MM.1S (cell line): ENCODE measurements at regions not wholly inside any gene's neighbourhood (a gene's known extent, or its start where the extent isn't known, plus 50 kb on each side); places are given as distances from the start of the nearest gene placed in this dataset.

Source experiments
- DNase-seq: peaks from one replicate; pipeline ENCODE4 v3.0.0-alpha.2; 2015
- H2AFZ ChIP-seq: fragments of 300-600 bp; sonication (generic); 2 replicates; pipeline ENCODE4 v1.6.0; 2016; ENCODE audit warnings: antibody characterized with exemption, low read length
- H3F3A ChIP-seq: fragments of 300-600 bp; sonication (generic); 2 replicates; pipeline ENCODE4 v1.6.1; 2016; ENCODE audit warnings: mild to moderate bottlenecking, antibody characterized with exemption, low read length, moderate library complexity, mixed read lengths; ENCODE audit not compliant: insufficient read depth
- H3K27ac ChIP-seq: fragments of 300-600 bp; sonication (generic); 2 replicates; pipeline ENCODE4 v1.5.1; 2016; ENCODE audit warnings: mild to moderate bottlenecking, low read length
- H3K27me3 ChIP-seq: fragments of 300-600 bp; sonication (generic); replicated peaks from 2 replicates; pipeline ENCODE4 v1.6.0; 2016; ENCODE audit warnings: low read length; ENCODE audit not compliant: insufficient read depth
- H3K36me3 ChIP-seq: fragments of 300-600 bp; sonication (generic); replicated peaks from 2 replicates; pipeline ENCODE4 v1.6.1; 2016; ENCODE audit warnings: mild to moderate bottlenecking, low read length, mixed read lengths; ENCODE audit not compliant: insufficient read depth
- H3K4me1 ChIP-seq: fragments of 300-600 bp; sonication (generic); 2 replicates; pipeline ENCODE4 v1.6.1; 2016; ENCODE audit warnings: low read length, mixed read lengths
- H3K4me2 ChIP-seq: fragments of 300-600 bp; sonication (generic); 2 replicates; pipeline ENCODE4 v1.6.0; 2016; ENCODE audit warnings: low read depth, low read length
- H3K4me3 ChIP-seq: fragments of 300-600 bp; sonication (generic); 2 replicates; pipeline ENCODE4 v1.5.1; 2016; ENCODE audit warnings: low read length, mixed read lengths
- H3K79me2 ChIP-seq: fragments of 300-600 bp; sonication (generic); 2 replicates; pipeline ENCODE4 v1.6.1; 2016; ENCODE audit warnings: mixed run types, low read length, mixed read lengths
- H3K9ac ChIP-seq: fragments of 300-600 bp; sonication (generic); 2 replicates; pipeline ENCODE4 v1.6.1; 2016; ENCODE audit warnings: low read length, mixed read lengths
- H3K9me2 ChIP-seq: fragments of 300-600 bp; sonication (generic); replicated peaks from 2 replicates; pipeline ENCODE4 v1.6.1; 2016; ENCODE audit warnings: mild to moderate bottlenecking, low read length, mixed read lengths; ENCODE audit not compliant: insufficient read depth
- H3K9me3 ChIP-seq: fragments of 300-600 bp; sonication (generic); replicated peaks from 2 replicates; pipeline ENCODE4 v1.6.1; 2016; ENCODE audit warnings: mild to moderate bottlenecking, low read length, mixed read lengths; ENCODE audit not compliant: insufficient read depth
- H4K20me1 ChIP-seq: fragments of 300-600 bp; sonication (generic); 2 replicates; pipeline ENCODE4 v1.6.1; 2016; ENCODE audit warnings: mild to moderate bottlenecking, low read length, moderate library complexity, mixed read lengths; ENCODE audit not compliant: insufficient read depth
- EZH2 ChIP-seq: fragments of 300-600 bp; sonication (generic); optimal IDR thresholded peaks from 2 replicates; pipeline ENCODE3; 2017; ENCODE audit warnings: low read depth, mild to moderate bottlenecking, antibody characterized with exemption, low read length, mixed read lengths
- EZH2phosphoT487 ChIP-seq: fragments of 300-600 bp; sonication (generic); IDR thresholded peaks from 2 replicates; pipeline ENCODE4 v1.6.1; 2018; ENCODE audit warnings: antibody characterized with exemption, low read length
- TF ChIP-seq, protein P1 (sequence below): fragments of 300-600 bp; sonication (generic); IDR thresholded peaks from 2 replicates; pipeline ENCODE4 v1.5.1; 2016; ENCODE audit warnings: antibody characterized with exemption, low read length, mixed read lengths

DNA sequence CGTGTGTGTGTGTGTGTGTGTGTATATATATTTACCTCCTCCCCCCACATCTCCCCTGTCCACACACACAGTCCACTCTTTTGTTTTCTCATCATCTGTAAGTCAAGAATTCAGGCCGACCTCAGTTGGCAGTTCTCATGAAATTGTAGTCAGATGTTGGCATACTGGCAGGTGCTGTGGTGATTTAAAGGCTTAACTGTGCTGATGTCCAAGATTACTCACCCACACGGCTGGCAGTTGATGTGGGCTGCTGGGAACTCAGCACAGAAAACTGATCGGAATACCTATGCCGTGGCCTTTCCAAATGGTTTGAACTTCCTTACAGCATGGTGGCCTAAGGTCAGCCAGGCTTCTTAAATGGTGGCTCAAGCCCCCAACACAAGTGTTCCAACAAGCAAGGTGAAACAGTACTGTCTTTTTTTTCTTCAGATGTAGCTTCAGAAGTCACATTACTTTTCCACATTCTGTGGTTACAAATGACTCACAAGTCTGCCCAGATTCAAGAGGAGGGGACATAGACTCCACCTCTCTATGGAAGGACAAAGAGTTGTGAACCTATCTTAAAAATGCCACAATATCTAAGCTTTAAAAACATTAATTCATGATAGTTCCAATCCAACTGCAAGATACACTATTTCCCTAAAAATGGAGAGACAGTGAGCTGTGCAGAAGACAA lies 198.5 kb upstream of the HS3ST4 start:
- no peaks in the 10 kb centered on the region for H3K4me1 ChIP-seq
- no peak overlapping the region for H3K9ac ChIP-seq
- H4K20me1 ChIP-seq = no peaks in the 10 kb centered on the region
- no peak overlapping the region for H3K4me3 ChIP-seq
- no peaks in the 10 kb centered on the region for H3K9me3 ChIP-seq
- H3K27ac ChIP-seq = no peak overlapping the region
- H3K4me2 ChIP-seq = no peak overlapping the region
- no peaks in the 10 kb centered on the region for H3F3A ChIP-seq
- no peaks in the 10 kb centered on the region for H3K9me2 ChIP-seq
- no peak overlapping the region for H2AFZ ChIP-seq
- H3K36me3 ChIP-seq = no peaks in the 10 kb centered on the region
- no peaks in the 10 kb centered on the region for H3K79me2 ChIP-seq
- DNase-seq = no peak
- H3K27me3 ChIP-seq = no peaks in the 10 kb centered on the region
- TF ChIP-seq EZH2 (no peak), EZH2phosphoT487 (no peak)
- TF ChIP-seq, protein P1, sequence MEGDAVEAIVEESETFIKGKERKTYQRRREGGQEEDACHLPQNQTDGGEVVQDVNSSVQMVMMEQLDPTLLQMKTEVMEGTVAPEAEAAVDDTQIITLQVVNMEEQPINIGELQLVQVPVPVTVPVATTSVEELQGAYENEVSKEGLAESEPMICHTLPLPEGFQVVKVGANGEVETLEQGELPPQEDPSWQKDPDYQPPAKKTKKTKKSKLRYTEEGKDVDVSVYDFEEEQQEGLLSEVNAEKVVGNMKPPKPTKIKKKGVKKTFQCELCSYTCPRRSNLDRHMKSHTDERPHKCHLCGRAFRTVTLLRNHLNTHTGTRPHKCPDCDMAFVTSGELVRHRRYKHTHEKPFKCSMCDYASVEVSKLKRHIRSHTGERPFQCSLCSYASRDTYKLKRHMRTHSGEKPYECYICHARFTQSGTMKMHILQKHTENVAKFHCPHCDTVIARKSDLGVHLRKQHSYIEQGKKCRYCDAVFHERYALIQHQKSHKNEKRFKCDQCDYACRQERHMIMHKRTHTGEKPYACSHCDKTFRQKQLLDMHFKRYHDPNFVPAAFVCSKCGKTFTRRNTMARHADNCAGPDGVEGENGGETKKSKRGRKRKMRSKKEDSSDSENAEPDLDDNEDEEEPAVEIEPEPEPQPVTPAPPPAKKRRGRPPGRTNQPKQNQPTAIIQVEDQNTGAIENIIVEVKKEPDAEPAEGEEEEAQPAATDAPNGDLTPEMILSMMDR = no peak

DNA sequence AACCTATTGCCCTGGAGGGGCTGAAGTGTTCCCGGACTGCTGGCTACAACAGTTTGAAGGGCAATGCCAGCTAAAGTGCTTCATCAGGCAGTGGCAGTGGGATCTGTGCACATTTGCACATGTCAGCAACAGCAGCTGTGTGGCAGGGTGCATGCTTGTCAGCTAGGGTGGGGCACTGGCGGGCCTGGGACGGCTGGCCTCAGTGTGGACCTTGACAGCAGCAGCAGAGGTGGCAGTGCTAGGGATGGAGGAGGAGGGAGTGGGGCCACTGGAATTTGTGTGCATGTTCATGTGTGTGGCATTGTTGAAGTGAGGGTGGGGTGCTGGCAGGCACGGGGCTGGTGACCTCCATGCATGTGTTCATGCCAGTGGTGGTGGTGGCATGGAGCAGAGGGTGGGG lies 203.3 kb upstream of the HS3ST4 start:
- TF ChIP-seq EZH2 = no peak
- TF ChIP-seq, protein P1 = no peak
- TF ChIP-seq EZH2phosphoT487 = no peak
- DNase-seq = no peak
- Histone ChIP-seq H2AFZ (no peak overlapping the region), H3K9me2 (no peaks in the 10 kb centered on the region), H3K27me3 (no peaks in the 10 kb centered on the region), H3K9me3 (no peaks in the 10 kb centered on the region), H3K4me3 (no peak overlapping the region), H3K36me3 (no peaks in the 10 kb centered on the region), H3F3A (no peaks in the 10 kb centered on the region), H3K4me1 (no peaks in the 10 kb centered on the region), H3K4me2 (no peak overlapping the region), H3K9ac (no peak overlapping the region), H3K27ac (no peak overlapping the region), H3K79me2 (no peaks in the 10 kb centered on the region), H4K20me1 (no peaks in the 10 kb centered on the region)

DNA sequence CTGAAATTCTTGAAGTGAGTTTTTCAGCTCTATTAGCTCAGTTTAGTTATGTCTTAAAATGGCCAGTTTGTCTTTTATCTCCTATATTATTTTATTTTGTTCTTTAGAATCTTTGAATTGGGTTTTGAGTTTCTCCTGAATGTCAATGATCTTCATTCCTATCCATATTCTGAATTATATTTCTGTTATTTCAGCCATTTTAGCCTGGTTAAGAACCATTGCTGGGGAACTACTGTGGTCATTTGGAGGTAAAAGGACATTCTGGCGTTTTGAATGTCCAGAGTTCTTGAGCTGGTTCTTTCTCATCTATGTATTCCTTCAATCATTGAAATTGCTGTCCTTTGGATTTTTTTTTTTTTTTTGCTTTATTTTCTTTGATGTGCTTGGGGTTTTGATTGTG lies 203.9 kb upstream of the HS3ST4 start:
- Histone ChIP-seq H3K36me3 (no peaks in the 10 kb centered on the region), H3K9ac (no peak overlapping the region), H3K27me3 (no peaks in the 10 kb centered on the region), H3K79me2 (no peaks in the 10 kb centered on the region), H4K20me1 (no peaks in the 10 kb centered on the region), H3K9me2 (no peaks in the 10 kb centered on the region), H3K4me3 (no peak overlapping the region), H2AFZ (no peak overlapping the region), H3F3A (no peaks in the 10 kb centered on the region), H3K9me3 (no peaks in the 10 kb centered on the region), H3K27ac (no peak overlapping the region), H3K4me2 (no peak overlapping the region), H3K4me1 (no peaks in the 10 kb centered on the region)
- TF ChIP-seq EZH2 (no peak), EZH2phosphoT487 (no peak)
- TF ChIP-seq, protein P1 = no peak
- DNase-seq = no peak
